NCI-H2227 (cell line): ENCODE measurements at regions not wholly inside any gene's neighbourhood (a gene's known extent, or its start where the extent isn't known, plus 50 kb on each side); places are given as distances from the start of the nearest gene placed in this dataset.

Source experiments
- DNase-seq: peaks from one replicate; lab custom pipeline; 2025; ENCODE audit not compliant: unreplicated experiment; lab: John Stamatoyannopoulos, UW

DNA sequence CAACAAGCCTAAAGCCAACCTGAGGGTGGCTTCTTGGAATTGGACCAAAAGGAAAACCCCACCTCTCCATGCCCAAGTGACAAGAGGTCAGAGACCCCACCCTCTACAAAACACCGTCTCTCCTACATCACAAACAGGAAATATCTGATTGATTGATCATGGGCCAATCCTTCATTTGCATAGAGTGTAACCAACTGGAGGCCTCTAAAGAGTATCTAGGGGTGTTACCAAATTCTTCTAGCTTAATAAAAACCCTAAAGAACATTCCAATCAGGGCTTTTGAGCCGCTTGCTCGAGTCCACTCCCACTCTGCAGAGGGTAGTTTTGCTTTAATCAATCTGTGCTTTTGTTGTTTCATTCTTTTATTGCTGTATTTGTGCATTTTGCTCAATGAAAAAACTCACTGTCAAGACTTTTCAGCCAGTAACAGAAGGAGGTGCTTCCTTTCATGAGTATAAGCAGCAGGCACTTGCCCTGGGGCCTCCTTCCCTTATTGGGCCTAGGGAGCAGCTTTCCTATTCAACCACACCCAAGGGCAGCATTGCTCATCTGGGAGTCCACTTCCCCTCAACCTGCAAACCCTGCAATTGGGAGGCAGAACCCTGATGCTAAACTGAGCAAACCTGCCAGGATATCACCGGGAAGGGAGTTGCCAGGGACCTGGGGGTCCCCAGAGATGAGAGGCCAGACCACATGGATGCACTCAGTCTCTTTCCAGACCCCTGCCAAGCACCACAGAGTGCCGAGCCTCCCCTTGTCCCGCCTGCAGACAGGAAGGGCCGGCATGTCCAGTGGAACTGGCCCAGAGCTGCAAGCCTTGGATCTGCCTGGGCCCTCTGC lies 154.3 kb upstream of the VSTM2B start:
- DNase-seq = no peak

DNA sequence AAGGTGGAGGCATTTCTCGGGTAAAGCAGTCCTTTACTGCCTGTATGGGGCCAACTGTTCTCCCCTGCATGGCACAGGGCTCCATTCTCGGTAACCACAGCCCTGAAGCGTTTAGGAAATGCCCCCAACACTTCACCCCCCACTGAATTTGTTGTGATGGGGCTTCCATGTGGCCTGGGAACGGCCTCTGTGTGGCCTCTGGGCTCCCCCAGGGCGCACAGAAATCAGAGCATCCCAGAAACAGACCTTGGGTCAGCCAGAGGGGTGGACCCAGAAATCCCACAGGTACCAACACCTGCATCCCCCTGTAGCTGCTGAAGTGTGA lies 153.7 kb upstream of the VSTM2B start:
- DNase-seq = no peak

DNA sequence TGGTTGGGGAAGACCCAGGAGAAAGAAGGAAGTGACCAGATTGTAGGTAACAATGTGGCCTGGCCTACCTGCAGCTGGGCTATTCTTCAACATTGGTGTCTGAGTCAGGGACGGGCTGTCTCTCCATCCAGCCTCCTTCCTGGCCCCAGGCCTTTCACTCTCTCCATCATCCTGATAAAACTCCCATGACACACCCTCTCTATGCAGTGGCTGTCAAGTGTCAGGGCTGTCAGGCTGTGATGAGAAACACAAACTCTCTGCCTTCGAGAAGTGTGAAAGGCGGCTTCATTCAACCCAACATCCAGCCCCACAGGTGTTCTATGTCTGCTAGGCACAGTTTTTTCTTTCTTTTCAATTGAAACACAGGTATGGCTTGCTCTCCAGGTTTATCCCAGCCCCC lies 153.3 kb upstream of the VSTM2B start:
- no peak for DNase-seq

DNA sequence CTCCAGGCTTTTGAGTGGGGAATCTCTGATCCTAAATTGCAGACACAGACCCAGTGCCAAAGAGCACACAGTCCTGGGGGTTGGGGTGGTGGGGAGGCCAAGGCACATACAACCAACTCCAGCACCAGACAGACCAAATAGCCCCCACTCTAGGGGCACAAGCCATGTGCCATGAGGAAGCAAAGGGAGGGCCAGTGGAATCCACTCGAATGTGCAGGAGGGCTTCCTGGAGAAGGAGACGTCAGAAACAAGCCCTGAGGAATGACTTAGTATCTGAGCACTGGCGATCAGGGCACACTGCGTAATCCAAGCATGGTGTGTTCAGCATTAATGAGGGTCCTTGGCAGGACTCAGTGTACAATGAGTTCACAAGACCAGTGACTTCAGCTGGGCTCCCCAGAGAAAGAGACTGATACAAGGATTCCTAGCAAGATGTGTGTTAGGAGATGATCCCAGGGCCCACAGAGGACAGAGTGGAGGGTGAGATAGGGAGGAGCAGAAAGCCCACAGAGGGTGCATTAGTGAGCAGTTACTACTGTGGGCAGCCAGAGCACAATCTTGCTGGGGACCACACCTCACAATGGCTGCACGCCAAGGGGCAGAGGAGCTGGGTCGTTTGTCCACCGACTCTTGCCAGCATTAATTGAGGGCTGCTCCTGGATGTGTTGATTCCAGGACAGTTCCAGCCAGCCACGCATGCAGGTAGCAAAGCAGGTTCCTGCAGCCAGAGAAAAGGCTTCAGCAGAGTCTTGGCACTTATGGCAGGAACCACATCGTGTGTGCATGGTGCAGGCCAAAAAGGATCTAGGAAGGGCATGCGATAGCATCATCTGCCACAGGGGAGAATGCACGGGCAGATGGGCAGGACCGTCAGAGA lies 152.6 kb upstream of the VSTM2B start:
- no peak for DNase-seq

DNA sequence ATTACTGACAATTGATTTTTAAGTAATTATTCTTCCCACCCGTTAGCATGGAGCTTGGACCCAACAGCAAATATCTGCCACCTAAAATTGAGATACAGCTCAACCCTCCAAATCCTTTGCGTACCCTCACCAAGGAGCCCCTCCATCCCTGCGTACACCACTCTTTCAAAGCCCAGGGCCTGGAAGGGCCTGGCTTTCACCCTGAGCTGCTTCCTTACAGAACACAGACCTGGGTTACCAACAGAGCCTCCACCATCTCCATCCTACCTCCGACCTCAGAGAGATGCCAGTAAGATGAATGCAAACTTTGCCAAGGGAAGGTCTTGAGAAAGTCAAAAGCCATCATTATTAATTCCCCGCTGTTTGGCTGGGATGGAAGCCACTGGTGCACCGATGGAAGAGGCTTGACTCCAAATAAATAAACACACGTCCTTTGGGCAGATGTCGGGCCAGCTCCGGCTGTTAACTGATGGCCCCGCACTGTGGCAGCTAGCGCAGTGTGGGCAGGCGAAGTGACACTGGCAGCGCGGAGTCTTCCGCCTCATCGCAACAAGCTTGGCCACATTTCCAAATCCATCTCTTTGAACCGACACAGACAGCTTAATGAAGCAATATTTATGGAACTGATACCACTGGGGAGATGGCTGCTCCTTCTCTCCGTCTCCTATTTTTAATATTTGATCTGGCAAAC lies 150.2 kb upstream of the VSTM2B start:
- DNase-seq = no peak

DNA sequence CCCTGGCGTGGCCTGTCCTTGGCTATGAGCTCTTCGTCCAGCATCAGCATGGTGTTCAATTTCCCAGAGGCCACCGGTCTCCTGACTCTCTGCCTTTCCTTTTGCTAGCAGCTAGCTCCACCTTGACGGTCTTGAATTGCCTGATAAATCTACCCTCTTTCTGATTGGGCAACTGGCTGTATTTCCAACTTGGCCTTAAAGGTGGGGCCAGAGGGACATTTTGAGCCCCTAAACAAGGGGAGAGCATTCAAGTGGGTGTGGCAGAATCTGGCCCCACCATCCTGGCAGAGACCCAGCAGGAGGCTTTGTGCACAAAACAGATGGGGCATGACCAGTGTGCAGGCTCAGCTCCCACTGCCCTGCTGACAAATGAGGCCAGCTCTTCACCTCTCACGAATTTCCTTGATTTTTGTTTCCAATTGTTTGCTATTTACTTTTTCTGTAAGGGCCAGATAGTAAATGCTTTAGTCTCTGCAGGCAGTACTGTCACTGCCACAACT lies 148.9 kb upstream of the VSTM2B start:
- no peak for DNase-seq

DNA sequence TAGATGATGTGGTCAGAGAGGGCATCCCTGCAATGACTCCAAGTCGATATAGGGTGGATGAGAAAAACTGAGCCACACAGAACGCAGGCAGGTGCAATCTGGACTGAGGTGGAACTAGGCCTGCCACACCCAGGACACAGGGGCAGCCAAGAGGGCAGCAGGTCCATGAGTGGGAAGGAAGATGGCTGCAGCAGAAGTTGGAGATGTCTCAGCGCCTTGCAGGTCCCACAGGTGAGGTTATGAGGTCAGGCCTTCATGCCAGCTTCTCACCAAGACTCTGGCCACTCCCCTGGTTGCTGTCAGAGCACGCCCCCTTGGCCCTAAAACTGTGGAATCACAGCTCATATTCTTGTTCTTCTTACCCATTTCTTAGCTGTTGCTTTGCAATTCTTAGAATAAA lies 147.7 kb upstream of the VSTM2B start:
- no peak for DNase-seq

DNA sequence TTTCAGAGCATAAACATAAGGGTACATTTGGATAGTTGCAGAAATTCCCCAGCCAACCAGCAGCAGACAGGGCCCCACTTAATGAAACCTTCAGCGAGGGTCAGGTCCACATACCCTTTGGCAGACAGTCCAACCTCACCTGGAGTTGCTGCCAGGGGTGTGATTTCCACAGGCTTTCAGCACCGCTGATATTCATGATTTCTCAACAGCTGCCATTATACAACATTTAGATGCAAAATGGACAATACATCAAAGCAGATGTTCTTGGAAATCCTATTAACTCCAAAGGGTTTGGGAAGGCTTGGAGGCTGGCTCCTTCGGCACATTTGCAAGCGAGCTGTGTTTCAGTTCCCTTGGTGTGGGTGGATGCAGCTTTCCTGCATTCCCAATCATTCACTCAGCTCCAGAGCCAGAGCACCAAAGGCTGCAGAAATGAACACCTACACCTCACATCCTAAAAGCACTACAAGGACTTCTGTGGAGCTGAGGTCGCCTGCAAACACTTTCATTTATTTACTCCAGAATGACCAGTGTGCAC lies 147.2 kb upstream of the VSTM2B start:
- no peak for DNase-seq

DNA sequence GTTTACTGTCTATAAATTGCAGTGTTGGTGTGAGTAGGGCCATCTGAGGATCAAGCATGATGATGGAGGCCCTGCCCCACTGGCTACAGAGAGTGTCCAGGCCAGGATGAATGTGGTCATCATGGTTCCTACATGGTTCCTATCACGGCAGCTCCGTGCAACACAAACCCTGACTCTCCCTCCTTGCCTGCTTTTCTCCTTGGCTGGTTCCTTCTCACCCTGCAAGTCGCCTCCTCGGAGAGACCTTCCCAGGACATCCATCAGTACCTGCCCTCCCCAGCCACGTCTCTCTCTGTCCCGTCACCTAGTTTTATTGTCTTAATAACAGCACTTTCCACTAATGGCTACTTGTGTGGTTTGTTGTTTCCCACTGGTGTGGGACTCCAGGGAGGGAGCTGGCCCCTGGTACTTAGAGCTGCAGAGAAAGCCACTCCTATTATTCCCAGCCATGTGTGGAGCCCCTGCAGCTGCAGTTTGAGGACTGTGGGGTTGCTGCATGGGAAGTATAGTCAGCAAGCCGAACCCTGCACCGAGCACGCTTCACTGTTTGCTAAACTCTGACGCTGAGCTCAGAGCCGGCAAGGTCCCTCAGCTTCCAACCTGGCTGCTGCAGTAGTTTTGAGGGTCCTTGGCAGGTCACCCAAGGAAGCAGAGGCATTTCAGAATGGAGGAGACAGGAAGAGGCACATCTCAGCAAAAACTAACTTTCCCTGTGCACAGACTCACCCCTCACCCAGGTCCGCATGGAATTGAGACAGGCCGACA lies 146.4 kb upstream of the VSTM2B start:
- no peak for DNase-seq

DNA sequence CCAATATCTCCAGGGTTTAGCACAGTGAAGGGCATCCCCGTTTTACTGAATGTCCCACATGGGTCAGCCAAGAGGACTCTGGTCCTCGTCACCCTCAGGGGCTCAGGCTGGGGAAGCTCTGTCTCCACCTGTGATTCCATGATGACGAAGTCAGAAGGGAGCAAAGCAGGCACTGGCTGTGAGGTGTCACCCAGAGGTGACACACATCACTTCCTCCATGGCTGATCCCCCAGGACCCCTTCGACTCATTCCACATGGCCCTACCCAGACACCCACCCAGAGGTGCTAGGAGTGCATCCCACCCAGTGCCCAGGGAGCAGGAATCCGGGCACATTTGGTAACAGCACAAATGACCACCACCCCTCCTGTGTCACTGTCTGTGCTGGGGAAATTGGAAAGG lies 145.2 kb upstream of the VSTM2B start:
- DNase-seq = no peak

DNA sequence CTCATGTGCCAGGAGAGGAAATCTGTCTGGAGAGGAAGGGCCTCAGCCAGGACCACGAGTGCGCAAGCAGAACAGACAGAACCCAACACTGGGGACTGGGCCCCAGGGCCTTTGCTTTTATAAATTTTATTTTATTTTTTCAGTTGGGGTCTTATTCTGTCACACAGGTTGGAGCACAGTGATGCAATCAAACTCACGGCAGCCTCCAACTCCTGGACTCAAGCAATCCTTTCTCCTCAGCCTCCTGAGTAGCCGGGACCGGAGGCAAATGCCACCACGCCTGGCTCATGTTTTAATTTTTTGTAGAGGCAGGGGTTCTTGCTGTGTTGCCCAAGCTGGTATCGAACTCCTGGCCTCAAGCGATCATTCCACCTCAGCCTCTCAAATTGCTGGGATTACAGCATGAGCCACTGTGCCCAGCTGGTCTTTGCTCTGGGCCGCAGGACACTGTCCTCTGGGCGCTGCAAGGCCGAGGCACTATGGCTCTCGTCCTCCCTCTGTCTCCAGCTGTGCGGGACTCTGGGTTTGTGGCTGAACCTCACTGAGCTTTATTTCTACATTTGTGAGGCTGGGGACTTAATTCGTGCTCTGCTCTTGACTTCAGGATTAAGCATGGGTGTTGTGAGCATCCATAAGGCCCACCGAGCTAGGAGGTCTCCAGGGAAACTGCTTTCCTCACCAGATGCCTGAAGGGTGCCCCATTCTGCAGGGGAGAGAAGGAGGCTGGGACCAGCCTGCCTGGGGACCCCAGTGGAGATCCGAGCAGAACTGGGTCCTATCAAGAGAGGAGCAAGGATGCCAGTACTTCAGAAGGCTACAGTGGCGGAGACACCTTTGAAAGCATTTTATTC lies 144.2 kb upstream of the VSTM2B start:
- DNase-seq = no peak

DNA sequence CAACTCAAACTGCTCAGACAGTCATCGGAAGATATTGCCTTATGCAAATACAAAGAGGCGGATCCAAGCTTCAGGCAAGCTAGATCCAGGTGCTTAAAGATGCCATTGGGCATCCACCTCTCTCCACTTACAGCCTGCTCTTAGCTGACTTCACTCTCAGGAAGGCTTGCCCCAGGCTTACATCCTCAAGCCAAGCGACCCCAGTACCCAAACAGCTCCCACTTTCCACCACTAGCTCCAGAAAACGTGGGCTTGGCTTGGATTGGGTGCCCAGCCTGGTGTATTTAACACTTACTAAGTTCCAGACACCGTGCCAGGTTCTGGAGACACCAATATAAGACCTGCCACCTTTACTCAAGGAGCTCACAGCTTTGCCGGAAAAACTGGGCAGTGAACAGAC lies 142.1 kb upstream of the VSTM2B start:
- DNase-seq = no peak

DNA sequence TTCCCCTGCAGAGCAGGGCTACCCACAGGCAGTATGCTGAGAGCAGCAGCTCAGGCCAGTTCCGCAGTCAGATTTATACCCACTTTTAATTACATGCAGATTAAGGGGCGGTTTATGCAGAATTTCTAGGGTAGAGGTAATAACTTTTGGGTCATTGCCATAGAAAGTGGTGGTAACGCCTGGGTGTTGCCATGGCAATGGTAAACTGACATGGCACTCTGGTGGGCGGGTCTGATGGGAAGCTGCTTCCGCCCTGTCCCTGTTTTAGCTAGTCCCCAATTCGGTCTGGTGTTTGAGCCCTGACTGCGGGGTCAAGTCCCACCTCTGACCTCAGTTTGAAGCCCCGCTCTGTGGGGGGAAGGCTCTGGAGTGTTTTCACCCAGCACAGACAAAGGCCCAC lies 141.1 kb upstream of the VSTM2B start:
- DNase-seq = no peak

DNA sequence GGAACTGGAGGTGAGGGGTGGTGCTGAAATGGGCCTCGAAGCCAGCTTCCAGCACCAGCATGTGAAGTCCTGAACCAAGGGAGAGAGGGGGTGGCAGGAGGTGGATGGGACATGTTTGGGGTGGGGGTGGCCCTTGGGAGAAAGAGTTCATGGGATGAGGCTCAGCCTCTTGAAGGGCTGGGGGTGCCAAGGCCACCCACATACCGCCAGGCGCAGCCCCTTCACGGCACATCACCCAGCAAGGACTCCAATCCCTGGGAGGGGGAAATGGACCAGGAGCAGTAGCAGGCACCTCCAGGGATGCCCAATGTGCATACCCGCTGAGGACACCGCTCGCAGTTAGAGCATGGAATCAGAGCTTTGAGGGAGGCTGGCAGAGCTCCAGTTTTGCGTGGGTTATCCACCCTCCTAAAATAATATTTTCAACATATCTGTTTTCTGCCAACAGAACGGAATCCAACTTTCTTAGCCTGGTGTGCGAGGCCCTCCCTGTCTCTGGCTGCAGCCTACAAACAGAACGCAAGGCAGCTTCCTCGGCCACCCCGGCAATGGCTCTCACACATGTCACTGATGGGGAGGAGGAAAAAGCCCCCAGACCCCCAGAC lies 140.5 kb upstream of the VSTM2B start:
- no peak for DNase-seq

DNA sequence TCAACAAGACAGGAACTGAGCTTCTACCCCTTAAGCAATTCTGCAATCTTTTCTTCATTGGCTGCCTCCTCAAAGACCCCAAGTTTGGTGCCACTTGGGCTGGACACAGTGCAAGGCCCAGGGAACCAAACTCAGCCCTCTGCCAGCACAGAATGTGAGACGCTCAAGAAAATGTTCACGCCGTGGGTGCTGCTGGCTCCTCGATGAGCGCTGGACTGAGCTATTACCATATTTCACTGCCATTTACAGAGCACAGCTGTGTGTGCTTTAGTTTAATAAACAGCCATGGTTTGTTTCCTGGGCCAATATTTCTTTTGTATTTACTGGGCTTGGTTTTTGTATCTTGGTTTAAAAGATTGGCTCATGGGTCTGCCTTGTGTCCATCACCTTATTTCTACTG lies 138.8 kb upstream of the VSTM2B start:
- no peak for DNase-seq

DNA sequence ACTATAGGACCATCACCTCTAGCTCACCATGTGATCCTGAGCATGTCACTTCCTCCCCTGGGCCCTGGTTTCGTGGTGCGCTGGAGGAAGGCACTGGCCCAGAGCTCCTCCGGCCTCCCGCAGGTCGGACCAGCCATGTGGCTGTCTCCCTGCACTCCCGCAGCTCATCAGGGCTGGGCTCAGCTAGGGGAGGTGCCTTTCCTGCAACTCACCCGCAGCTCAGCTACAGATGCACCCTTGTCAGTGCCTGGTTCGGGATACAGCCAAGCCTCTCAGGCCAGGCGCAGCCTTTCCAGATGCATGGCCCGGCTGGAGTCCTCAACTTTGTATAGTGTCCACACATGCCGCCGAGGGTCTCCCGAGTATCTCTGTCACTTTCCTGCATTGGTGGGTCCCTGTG lies 138.2 kb upstream of the VSTM2B start:
- no peak for DNase-seq

DNA sequence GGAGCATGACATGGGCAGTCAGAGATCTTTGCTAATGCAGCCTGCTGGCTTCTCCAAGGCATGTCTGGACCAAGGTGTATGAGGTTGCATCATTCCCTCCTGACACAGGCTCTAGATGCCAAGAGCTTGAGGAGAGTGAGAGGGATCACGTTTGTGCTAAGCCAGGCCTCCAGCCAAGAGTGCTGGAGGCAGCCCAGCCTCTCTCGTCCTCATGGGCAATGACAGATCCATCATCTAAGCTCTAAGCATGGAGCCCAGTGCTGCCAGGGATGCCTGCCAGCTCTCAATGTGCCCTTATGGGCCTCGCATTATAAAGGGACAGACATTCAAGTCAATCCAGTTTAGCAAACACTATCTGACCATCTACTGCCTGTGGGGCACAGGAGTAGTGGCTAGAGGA lies 136.3 kb upstream of the VSTM2B start:
- no peak for DNase-seq

DNA sequence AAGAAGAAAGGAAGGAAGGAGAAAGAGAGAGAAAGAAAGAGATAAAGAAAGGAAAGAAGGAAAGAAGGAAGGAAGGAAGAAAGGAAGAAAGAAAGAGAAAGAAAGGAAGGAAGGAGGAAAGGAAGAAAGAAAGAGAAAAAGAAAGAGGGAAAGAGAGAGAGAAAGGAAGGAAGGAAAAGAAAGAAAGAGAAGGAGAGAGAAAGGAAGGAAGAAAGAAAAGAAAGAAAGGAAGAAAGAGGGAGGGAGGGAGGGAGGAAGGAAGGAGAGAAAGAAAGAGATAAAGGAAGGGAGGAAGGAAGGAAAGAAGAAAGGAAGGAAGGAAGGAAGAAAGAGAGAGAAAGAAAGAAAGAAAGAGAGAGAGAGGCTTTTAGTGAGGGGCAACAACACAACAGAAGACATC lies 135.1 kb upstream of the VSTM2B start:
- DNase-seq = no peak

DNA sequence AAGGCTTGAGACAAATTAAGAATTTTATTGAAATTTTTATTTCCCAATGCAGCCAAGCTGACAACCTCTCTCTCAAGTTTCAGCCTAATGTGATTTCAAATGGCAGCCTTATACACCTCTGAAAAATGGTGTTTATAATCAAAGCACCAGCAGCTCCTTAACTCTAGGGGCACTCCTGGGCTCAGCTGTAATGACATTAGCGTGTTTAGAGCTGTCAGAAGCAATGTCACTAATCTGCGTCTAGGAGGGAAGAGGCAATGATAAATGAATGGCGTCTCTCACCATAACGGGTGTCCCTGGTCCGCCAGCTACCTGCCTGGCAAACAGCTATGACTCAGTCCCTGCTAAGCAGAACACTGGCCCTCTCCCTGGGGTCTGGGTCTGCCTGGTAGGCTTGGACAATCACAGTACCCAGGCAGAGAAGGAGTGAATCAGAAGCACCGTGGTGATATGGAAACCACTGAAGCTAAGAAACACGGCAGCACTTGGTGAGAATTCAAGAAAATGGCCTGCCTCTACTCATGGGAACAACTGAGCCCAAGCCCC lies 131.8 kb upstream of the VSTM2B start:
- DNase-seq = peak; percentile 80
